ENCODE measurements at regions not wholly inside any gene's neighbourhood (a gene's known extent, or its start where the extent isn't known, plus 50 kb on each side); places are given as distances from the start of the nearest gene placed in this dataset.

DNA sequence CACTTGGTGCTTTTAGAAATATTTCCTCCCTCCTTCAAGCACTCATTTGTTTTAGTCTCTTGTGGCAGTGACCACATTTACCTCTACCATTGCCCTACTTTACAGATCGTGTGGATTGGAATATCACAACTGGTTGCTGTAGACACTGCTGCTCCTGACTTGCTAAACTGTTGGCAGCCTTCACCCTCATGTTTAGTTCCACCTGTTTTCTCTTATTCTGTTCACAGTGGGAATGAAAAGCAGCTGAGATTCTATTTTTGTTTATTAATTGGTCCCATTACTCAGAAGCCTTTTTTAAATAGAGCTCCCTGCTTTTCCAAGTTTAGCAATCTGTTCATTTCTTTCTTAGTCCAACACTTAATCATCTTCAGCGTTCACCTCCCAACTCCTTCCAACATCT is 308.9 kb downstream of the RWDD3 start:
- H2AFZ ChIP-seq (ENCODE audit: low read depth, low read length), result no peak overlapping the region
- no peak overlapping the region for H3K4me3 ChIP-seq (ENCODE audit: insufficient read depth, low read depth, low read length)
- Mint-ChIP-seq H3K36me3 (ENCODE audit: low read depth, unreplicated experiment) (no peaks in the 10 kb centered on the region), H3K27ac (ENCODE audit: unreplicated experiment) (no peak overlapping the region), H3K9me3 (ENCODE audit: unreplicated experiment) (no peaks in the 10 kb centered on the region), H3K4me3 (ENCODE audit: unreplicated experiment) (no peak overlapping the region), H3K27me3 (ENCODE audit: low read depth, unreplicated experiment) (peaks cover 1% of the 10 kb centered on the region), H3K4me1 (ENCODE audit: low read depth, unreplicated experiment) (peaks cover 2% of the 10 kb centered on the region)
- no peaks in the 10 kb centered on the region for H3K27me3 ChIP-seq (ENCODE audit: insufficient read depth, low read length)
- H3K79me2 ChIP-seq (ENCODE audit: insufficient read depth, low read length), result no peaks in the 10 kb centered on the region
- no peak for DNase-seq (ENCODE audit: low read depth)
- H3K27ac ChIP-seq (ENCODE audit: low read depth, low read length), result no peak overlapping the region
- TF ChIP-seq, protein P1, sequence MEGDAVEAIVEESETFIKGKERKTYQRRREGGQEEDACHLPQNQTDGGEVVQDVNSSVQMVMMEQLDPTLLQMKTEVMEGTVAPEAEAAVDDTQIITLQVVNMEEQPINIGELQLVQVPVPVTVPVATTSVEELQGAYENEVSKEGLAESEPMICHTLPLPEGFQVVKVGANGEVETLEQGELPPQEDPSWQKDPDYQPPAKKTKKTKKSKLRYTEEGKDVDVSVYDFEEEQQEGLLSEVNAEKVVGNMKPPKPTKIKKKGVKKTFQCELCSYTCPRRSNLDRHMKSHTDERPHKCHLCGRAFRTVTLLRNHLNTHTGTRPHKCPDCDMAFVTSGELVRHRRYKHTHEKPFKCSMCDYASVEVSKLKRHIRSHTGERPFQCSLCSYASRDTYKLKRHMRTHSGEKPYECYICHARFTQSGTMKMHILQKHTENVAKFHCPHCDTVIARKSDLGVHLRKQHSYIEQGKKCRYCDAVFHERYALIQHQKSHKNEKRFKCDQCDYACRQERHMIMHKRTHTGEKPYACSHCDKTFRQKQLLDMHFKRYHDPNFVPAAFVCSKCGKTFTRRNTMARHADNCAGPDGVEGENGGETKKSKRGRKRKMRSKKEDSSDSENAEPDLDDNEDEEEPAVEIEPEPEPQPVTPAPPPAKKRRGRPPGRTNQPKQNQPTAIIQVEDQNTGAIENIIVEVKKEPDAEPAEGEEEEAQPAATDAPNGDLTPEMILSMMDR (IDR thresholded peaks at IDR 0.05; ENCODE audit: insufficient read depth, low read depth, low read length), result no peak
- TF ChIP-seq EZH2 (IDR thresholded peaks at IDR 0.05; ENCODE audit: insufficient read depth, low read length), result no peak
- H3K9ac ChIP-seq (ENCODE audit: low read length), result no peak overlapping the region
- H3K9me3 ChIP-seq (ENCODE audit: insufficient read depth, low read depth, low read length), result peaks cover 2% of the 10 kb centered on the region
- H3K4me2 ChIP-seq (ENCODE audit: low read length), result no peak overlapping the region
- no peaks in the 10 kb centered on the region for H3K36me3 ChIP-seq (ENCODE audit: insufficient read depth, low read length)
- no peaks in the 10 kb centered on the region for H4K20me1 ChIP-seq (ENCODE audit: insufficient read depth, low read length)
- no peak for FAIRE-seq
- no peaks in the 10 kb centered on the region for H3K4me1 ChIP-seq (ENCODE audit: insufficient read depth, low read length)

DNA sequence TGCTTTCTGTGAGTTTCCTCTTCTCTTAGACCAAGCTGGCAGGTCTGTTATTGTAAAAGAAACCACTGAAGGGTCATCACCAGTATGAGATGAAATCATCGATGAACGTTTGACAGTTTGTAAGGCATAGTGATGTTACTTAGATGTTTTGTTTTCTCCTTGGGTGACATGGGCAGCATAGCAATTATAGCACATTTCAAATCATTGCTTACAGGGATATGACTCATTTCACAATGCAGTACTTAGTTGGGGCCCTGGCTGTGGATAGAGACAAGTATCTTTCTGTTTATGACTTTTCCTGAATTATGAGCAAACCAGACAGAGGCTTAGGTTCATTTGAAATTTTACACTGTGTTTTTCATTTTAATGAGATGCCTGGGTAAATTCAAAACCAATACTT is 313.0 kb downstream of the RWDD3 start:
- Histone ChIP-seq H3K9ac (ENCODE audit: low read length) (no peak overlapping the region), H3K4me3 (ENCODE audit: insufficient read depth, low read depth, low read length) (no peak overlapping the region), H3K9me3 (ENCODE audit: insufficient read depth, low read depth, low read length) (no peaks in the 10 kb centered on the region), H3K4me2 (ENCODE audit: low read length) (no peak overlapping the region), H3K4me1 (ENCODE audit: insufficient read depth, low read length) (no peaks in the 10 kb centered on the region), H3K27me3 (ENCODE audit: insufficient read depth, low read length) (no peaks in the 10 kb centered on the region), H3K27ac (ENCODE audit: low read depth, low read length) (no peak overlapping the region), H3K79me2 (ENCODE audit: insufficient read depth, low read length) (no peaks in the 10 kb centered on the region), H4K20me1 (ENCODE audit: insufficient read depth, low read length) (no peaks in the 10 kb centered on the region), H3K36me3 (ENCODE audit: insufficient read depth, low read length) (no peaks in the 10 kb centered on the region), H2AFZ (ENCODE audit: low read depth, low read length) (no peak overlapping the region)
- FAIRE-seq, result no peak
- peaks cover 2% of the 10 kb centered on the region for H3K4me1 Mint-ChIP-seq (ENCODE audit: low read depth, unreplicated experiment)
- no peak overlapping the region for H3K4me3 Mint-ChIP-seq (ENCODE audit: unreplicated experiment)
- TF ChIP-seq EZH2 (IDR thresholded peaks at IDR 0.05; ENCODE audit: insufficient read depth, low read length), result no peak
- TF ChIP-seq, protein P1 (IDR thresholded peaks at IDR 0.05; ENCODE audit: insufficient read depth, low read depth, low read length), result no peak
- H3K27me3 Mint-ChIP-seq (ENCODE audit: low read depth, unreplicated experiment), result peaks cover 5% of the 10 kb centered on the region
- DNase-seq (ENCODE audit: low read depth), result no peak
- H3K36me3 Mint-ChIP-seq (ENCODE audit: low read depth, unreplicated experiment), result no peaks in the 10 kb centered on the region
- H3K9me3 Mint-ChIP-seq (ENCODE audit: unreplicated experiment), result no peaks in the 10 kb centered on the region
- no peak overlapping the region for H3K27ac Mint-ChIP-seq (ENCODE audit: unreplicated experiment)

DNA sequence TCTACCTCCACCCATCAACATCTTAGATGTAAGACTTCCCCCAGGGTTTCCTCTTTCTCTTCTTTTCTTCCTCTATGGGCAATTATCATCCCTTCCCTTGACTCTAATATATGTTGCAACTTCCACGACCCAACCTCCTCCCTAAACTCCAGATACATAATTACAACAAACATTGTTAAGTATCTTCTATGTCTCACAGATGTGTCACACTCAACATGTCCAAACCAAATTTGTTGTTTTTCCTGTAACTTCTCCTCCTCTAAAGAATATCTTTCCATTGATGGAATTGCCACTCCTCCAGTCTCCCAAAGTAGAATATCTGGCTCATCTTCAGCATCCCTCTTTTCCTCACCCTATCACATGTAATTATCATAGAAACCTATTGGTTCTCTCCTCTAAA is 314.2 kb downstream of the RWDD3 start:
- DNase-seq (ENCODE audit: low read depth) (no peak), FAIRE-seq (no peak)
- no peak overlapping the region for H3K9ac ChIP-seq (ENCODE audit: low read length)
- no peak overlapping the region for H3K4me3 ChIP-seq (ENCODE audit: insufficient read depth, low read depth, low read length)
- H3K9me3 Mint-ChIP-seq (ENCODE audit: unreplicated experiment), result no peaks in the 10 kb centered on the region
- H3K27me3 Mint-ChIP-seq (ENCODE audit: low read depth, unreplicated experiment), result peaks cover 3% of the 10 kb centered on the region
- no peak overlapping the region for H2AFZ ChIP-seq (ENCODE audit: low read depth, low read length)
- H3K27ac ChIP-seq (ENCODE audit: low read depth, low read length), result no peak overlapping the region
- TF ChIP-seq EZH2 (IDR thresholded peaks at IDR 0.05; ENCODE audit: insufficient read depth, low read length), result no peak
- TF ChIP-seq, protein P1 (IDR thresholded peaks at IDR 0.05; ENCODE audit: insufficient read depth, low read depth, low read length), result no peak
- no peaks in the 10 kb centered on the region for H4K20me1 ChIP-seq (ENCODE audit: insufficient read depth, low read length)
- H3K4me1 Mint-ChIP-seq (ENCODE audit: low read depth, unreplicated experiment), result peaks cover 2% of the 10 kb centered on the region
- no peaks in the 10 kb centered on the region for H3K79me2 ChIP-seq (ENCODE audit: insufficient read depth, low read length)
- H3K4me1 ChIP-seq (ENCODE audit: insufficient read depth, low read length), result no peaks in the 10 kb centered on the region
- H3K27me3 ChIP-seq (ENCODE audit: insufficient read depth, low read length), result no peaks in the 10 kb centered on the region
- no peak overlapping the region for H3K4me3 Mint-ChIP-seq (ENCODE audit: unreplicated experiment)
- no peaks in the 10 kb centered on the region for H3K9me3 ChIP-seq (ENCODE audit: insufficient read depth, low read depth, low read length)
- no peaks in the 10 kb centered on the region for H3K36me3 ChIP-seq (ENCODE audit: insufficient read depth, low read length)
- no peaks in the 10 kb centered on the region for H3K36me3 Mint-ChIP-seq (ENCODE audit: low read depth, unreplicated experiment)
- no peak overlapping the region for H3K27ac Mint-ChIP-seq (ENCODE audit: unreplicated experiment)
- no peak overlapping the region for H3K4me2 ChIP-seq (ENCODE audit: low read length)

All from astrocyte (in vitro differentiated cells and primary cell).